GM12872 (cell line): ENCODE measurements at regions not wholly inside any gene's neighbourhood (a gene's known extent, or its start where the extent isn't known, plus 50 kb on each side); places are given as distances from the start of the nearest gene placed in this dataset.

Source experiments
- TF ChIP-seq, protein P1 (sequence below): IDR thresholded peaks from 3 replicates; pipeline ENCODE4 v1.5.1; 2011; ENCODE audit warnings: low read depth, mild to moderate bottlenecking, low read length, moderate library complexity; ENCODE audit not compliant: insufficient read depth

DNA sequence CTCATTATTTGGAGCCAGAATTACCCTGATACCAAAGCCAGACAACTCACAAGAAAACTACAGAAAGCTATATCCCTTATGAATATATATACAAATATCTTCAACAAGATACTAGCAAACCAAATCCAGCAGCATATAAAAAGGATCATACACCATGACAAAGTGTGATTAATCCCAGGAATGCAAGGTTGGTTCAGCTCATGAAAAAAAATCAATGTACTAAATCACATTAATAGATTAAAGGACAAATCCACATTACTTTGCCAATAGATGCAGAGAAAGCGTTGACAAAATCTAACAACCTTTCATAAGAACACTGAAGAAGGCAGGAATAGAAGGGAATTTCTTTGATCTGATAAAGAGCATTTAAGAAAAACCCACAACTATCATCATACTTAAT, 50.4 kb upstream of the TEAD1 start:
- TF ChIP-seq, protein P1, sequence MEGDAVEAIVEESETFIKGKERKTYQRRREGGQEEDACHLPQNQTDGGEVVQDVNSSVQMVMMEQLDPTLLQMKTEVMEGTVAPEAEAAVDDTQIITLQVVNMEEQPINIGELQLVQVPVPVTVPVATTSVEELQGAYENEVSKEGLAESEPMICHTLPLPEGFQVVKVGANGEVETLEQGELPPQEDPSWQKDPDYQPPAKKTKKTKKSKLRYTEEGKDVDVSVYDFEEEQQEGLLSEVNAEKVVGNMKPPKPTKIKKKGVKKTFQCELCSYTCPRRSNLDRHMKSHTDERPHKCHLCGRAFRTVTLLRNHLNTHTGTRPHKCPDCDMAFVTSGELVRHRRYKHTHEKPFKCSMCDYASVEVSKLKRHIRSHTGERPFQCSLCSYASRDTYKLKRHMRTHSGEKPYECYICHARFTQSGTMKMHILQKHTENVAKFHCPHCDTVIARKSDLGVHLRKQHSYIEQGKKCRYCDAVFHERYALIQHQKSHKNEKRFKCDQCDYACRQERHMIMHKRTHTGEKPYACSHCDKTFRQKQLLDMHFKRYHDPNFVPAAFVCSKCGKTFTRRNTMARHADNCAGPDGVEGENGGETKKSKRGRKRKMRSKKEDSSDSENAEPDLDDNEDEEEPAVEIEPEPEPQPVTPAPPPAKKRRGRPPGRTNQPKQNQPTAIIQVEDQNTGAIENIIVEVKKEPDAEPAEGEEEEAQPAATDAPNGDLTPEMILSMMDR, result no peak
